ENCODE measurements at regions not wholly inside any gene's neighbourhood (a gene's known extent, or its start where the extent isn't known, plus 50 kb on each side); places are given as distances from the start of the nearest gene placed in this dataset.
"Not testable (repeated sequence)": the region's sequence is repeated elsewhere in the genome, so short reads cannot be mapped to it uniquely, and the experiment has no call there.

- DNase-seq (ENCODE audit: low read depth in 2 of 2), result no peak
These were observed 293.8 kb downstream of the NOVA1 start for GRCh38 chr14:26304056-26304455.

- DNase-seq (ENCODE audit: low read depth in 2 of 2), result no peak
These were observed 303.9 kb downstream of the NOVA1 start for GRCh38 chr14:26293909-26294308.

GRCh38 chr14:26289891-26290486 is 307.8 kb downstream of the NOVA1 start:
- DNase-seq (ENCODE audit: low read depth in 2 of 2), result no peak

- no peak for DNase-seq (ENCODE audit: low read depth in 2 of 2)
These were observed 311.0 kb downstream of the NOVA1 start for GRCh38 chr14:26286913-26287205.

- no peak for DNase-seq (ENCODE audit: low read depth in 2 of 2)
These were observed 311.5 kb downstream of the NOVA1 start for GRCh38 chr14:26286081-26286912.

- DNase-seq (ENCODE audit: low read depth in 2 of 2), result no peak
These were observed 315.3 kb downstream of the NOVA1 start for GRCh38 chr14:26282578-26282977.

GRCh38 chr14:26282011-26282410 is 315.8 kb downstream of the NOVA1 start:
- DNase-seq (ENCODE audit: low read depth in 2 of 2), result not testable (repeated sequence)

GRCh38 chr14:26281280-26281998 is 316.4 kb downstream of the NOVA1 start:
- no peak for DNase-seq (ENCODE audit: low read depth in 2 of 2)

GRCh38 chr14:26276757-26277156 is 321.1 kb downstream of the NOVA1 start:
- no peak for DNase-seq (ENCODE audit: low read depth in 2 of 2)

GRCh38 chr14:26265170-26265685 is 332.6 kb downstream of the NOVA1 start:
- no peak for DNase-seq (ENCODE audit: low read depth in 2 of 2)

GRCh38 chr14:26261368-26262122 is 336.3 kb downstream of the NOVA1 start:
- no peak for DNase-seq (ENCODE audit: low read depth in 2 of 2)

GRCh38 chr14:26255213-26255612 is 342.6 kb downstream of the NOVA1 start:
- DNase-seq (ENCODE audit: low read depth in 2 of 2), result no peak

GRCh38 chr14:26252176-26252575 is 345.7 kb downstream of the NOVA1 start:
- DNase-seq (ENCODE audit: low read depth in 2 of 2), result no peak

GRCh38 chr14:26233118-26233517 is 364.7 kb downstream of the NOVA1 start:
- no peak for DNase-seq (ENCODE audit: low read depth in 2 of 2)

- DNase-seq (ENCODE audit: low read depth in 2 of 2), result no peak
These were observed 379.0 kb downstream of the NOVA1 start for GRCh38 chr14:26218861-26219260.

- no peak for DNase-seq (ENCODE audit: low read depth in 2 of 2)
These were observed 380.1 kb downstream of the NOVA1 start for GRCh38 chr14:26217778-26218177.

GRCh38 chr14:26216786-26217185 is 381.0 kb downstream of the NOVA1 start:
- no peak for DNase-seq (ENCODE audit: low read depth in 2 of 2)

- no peak for DNase-seq (ENCODE audit: low read depth in 2 of 2)
These were observed 383.8 kb downstream of the NOVA1 start for GRCh38 chr14:26213846-26214575.

- DNase-seq (ENCODE audit: low read depth in 2 of 2), result no peak
These were observed 388.1 kb downstream of the NOVA1 start for GRCh38 chr14:26209699-26210098.

- no peak for DNase-seq (ENCODE audit: low read depth in 2 of 2)
These were observed 391.2 kb downstream of the NOVA1 start for GRCh38 chr14:26206640-26207039.

- DNase-seq (ENCODE audit: low read depth in 2 of 2), result no peak
These were observed 392.9 kb downstream of the NOVA1 start for GRCh38 chr14:26204728-26205479.
